ENCODE measurements at regions not wholly inside any gene's neighbourhood (a gene's known extent, or its start where the extent isn't known, plus 50 kb on each side); places are given as distances from the start of the nearest gene placed in this dataset.

DNA sequence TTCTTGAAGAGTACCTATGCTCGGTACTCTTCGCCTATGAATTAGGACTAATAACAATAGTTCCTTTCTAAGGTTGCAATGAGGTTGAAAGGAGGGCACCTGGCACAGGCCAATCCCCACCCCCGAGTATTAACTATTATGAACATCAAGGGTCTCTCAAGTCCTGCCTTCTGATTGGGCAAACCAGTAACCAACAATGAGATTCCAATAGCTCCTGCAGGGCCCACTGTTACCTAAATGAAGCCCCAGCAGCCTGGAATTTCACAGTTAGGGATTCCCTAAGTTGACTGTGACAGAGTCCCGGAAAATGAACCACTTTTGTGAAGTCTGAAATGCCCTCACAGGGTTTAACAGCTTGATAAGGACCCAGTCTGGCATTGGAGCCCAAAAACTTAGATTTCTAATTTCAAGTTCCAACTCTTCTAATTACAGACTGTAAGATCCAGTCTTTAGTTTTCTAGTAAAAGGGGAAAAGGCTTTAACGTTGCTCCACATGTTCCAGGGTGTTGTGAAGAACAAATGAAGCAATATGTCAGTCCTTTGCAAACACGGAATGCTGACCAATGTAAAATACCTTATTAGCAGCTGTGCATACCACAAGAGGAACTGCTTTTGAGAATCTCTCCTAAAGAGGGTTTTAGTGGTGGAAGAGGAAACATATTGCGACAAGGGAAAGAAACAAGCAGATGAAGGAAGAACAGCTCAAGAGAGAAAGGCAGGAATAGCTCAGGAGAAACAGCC is 277.7 kb upstream of the MAP2 start:
- intact Hi-C loops (cut with micrococcal nuclease), result no loop called here
- Histone ChIP-seq H3K27me3 (replicated peaks in 1 of 4; ENCODE audit: control extremely low read depth in 1 of 4, control insufficient read depth in 3 of 4, insufficient read depth in 4 of 4, low read length in 3 of 4) (no peaks in the 10 kb centered on the region), H3K27ac (ENCODE audit: low read length in 2 of 2) (no peak overlapping the region), H3K9ac (ENCODE audit: low read length) (no peak overlapping the region), H2AFZ (ENCODE audit: insufficient read depth, low read depth, low read length, poor library complexity, severe bottlenecking) (no peak overlapping the region), H4K20me1 (ENCODE audit: control insufficient read depth, insufficient read depth, low read length, poor library complexity, severe bottlenecking) (no peaks in the 10 kb centered on the region), H3K4me2 (replicated peaks; ENCODE audit: low read depth, low read length, poor library complexity, severe bottlenecking) (no peak overlapping the region), H3K79me2 (ENCODE audit: control insufficient read depth, insufficient read depth, low read length) (no peaks in the 10 kb centered on the region), H3K4me1 (ENCODE audit: control insufficient read depth in 2 of 2, insufficient read depth in 2 of 2, low read length in 2 of 2) (no peaks in the 10 kb centered on the region), H3K4me3 (ENCODE audit: control extremely low read depth in 1 of 5, extremely low read depth in 1 of 5, insufficient read depth in 1 of 5, low read depth in 2 of 5, low read length in 4 of 5) (no peak overlapping the region), H3K36me3 (replicated peaks in 1 of 2; ENCODE audit: control extremely low read depth in 1 of 2, control insufficient read depth in 1 of 2, extremely low read depth in 1 of 2, insufficient read depth in 2 of 2, low read length in 1 of 2) (no peaks in the 10 kb centered on the region), H3K9me3 (ENCODE audit: control extremely low read depth in 1 of 3, control insufficient read depth in 2 of 3, insufficient read depth in 1 of 3, low read length in 2 of 3) (no peaks in the 10 kb centered on the region)
- H3K4me1 Mint-ChIP-seq, result no peaks in the 10 kb centered on the region
- ATAC-seq (ENCODE audit: low read depth) (no peak), DNase-seq (no peak)
- ChIA-PET CTCF (no interaction called here), POLR2A (no interaction called here)
- no peak overlapping the region for H3K4me3 Mint-ChIP-seq
- no peaks in the 10 kb centered on the region for H3K27me3 Mint-ChIP-seq
- TF ChIP-seq, protein P1, sequence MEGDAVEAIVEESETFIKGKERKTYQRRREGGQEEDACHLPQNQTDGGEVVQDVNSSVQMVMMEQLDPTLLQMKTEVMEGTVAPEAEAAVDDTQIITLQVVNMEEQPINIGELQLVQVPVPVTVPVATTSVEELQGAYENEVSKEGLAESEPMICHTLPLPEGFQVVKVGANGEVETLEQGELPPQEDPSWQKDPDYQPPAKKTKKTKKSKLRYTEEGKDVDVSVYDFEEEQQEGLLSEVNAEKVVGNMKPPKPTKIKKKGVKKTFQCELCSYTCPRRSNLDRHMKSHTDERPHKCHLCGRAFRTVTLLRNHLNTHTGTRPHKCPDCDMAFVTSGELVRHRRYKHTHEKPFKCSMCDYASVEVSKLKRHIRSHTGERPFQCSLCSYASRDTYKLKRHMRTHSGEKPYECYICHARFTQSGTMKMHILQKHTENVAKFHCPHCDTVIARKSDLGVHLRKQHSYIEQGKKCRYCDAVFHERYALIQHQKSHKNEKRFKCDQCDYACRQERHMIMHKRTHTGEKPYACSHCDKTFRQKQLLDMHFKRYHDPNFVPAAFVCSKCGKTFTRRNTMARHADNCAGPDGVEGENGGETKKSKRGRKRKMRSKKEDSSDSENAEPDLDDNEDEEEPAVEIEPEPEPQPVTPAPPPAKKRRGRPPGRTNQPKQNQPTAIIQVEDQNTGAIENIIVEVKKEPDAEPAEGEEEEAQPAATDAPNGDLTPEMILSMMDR (IDR thresholded peaks at IDR 0.05), result no peak
- TF ChIP-seq EZH2 (IDR thresholded peaks at IDR 0.05; ENCODE audit: borderline replicate concordance, insufficient read depth, low read depth, low read length, poor library complexity, severe bottlenecking), result no peak
- WGBS (ENCODE audit: insufficient coverage), result 30% methylated on average over 2 of the region's 7 CpGs
- no peaks in the 10 kb centered on the region for H3K9me3 Mint-ChIP-seq (ENCODE audit: insufficient read depth)
- H3K27ac Mint-ChIP-seq, result no peak overlapping the region

DNA sequence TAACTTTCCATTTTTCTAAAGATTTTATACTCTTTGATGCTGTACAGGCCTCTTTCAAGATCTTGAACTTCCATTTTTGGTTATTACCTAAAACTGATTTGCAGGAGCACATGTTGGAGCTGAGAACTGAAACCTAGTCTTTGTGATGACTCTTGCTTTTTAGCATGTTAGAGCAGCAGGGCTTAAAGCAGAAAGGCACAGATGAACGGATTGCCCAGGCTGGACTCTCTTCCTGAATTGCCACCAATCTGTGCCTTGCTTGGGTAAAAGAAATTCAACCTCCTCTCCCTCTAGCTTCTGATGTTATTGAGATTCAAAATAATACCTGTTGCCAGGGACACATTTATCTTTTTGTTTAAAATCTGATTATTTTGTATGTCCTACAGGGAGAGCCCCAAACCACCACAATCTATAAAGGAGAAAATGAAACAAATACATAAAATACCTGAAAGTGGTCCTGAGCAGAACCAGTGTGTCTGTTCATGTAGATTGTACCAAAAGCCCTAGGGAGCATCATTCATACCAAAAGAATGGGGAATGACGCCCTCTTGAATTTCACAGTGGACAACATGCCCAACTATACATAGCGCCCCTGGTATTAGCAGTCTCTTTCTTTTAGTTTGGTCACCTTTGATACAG is 277.0 kb upstream of the MAP2 start:
- Histone ChIP-seq H3K36me3 (replicated peaks in 1 of 2; ENCODE audit: control extremely low read depth in 1 of 2, control insufficient read depth in 1 of 2, extremely low read depth in 1 of 2, insufficient read depth in 2 of 2, low read length in 1 of 2) (no peaks in the 10 kb centered on the region), H3K9ac (ENCODE audit: low read length) (no peak overlapping the region), H3K79me2 (ENCODE audit: control insufficient read depth, insufficient read depth, low read length) (no peaks in the 10 kb centered on the region), H3K4me2 (replicated peaks; ENCODE audit: low read depth, low read length, poor library complexity, severe bottlenecking) (no peak overlapping the region), H3K9me3 (ENCODE audit: control extremely low read depth in 1 of 3, control insufficient read depth in 2 of 3, insufficient read depth in 1 of 3, low read length in 2 of 3) (no peaks in the 10 kb centered on the region), H3K4me3 (ENCODE audit: control extremely low read depth in 1 of 5, extremely low read depth in 1 of 5, insufficient read depth in 1 of 5, low read depth in 2 of 5, low read length in 4 of 5) (no peak overlapping the region), H3K4me1 (ENCODE audit: control insufficient read depth in 2 of 2, insufficient read depth in 2 of 2, low read length in 2 of 2) (no peaks in the 10 kb centered on the region), H3K27ac (ENCODE audit: low read length in 2 of 2) (no peak overlapping the region), H2AFZ (ENCODE audit: insufficient read depth, low read depth, low read length, poor library complexity, severe bottlenecking) (no peak overlapping the region), H3K27me3 (replicated peaks in 1 of 4; ENCODE audit: control extremely low read depth in 1 of 4, control insufficient read depth in 3 of 4, insufficient read depth in 4 of 4, low read length in 3 of 4) (no peaks in the 10 kb centered on the region), H4K20me1 (ENCODE audit: control insufficient read depth, insufficient read depth, low read length, poor library complexity, severe bottlenecking) (no peaks in the 10 kb centered on the region)
- no peak for ATAC-seq (ENCODE audit: low read depth)
- H3K27ac Mint-ChIP-seq, result no peak overlapping the region
- ChIA-PET POLR2A (no interaction called here), CTCF (no interaction called here)
- no peak overlapping the region for H3K4me3 Mint-ChIP-seq
- intact Hi-C loops (cut with micrococcal nuclease), result no loop called here
- WGBS (ENCODE audit: insufficient coverage), result 93% methylated on average over 2 of the region's 3 CpGs
- no peaks in the 10 kb centered on the region for H3K27me3 Mint-ChIP-seq
- no peak for DNase-seq
- H3K4me1 Mint-ChIP-seq, result no peaks in the 10 kb centered on the region
- H3K9me3 Mint-ChIP-seq (ENCODE audit: insufficient read depth), result no peaks in the 10 kb centered on the region
- no peak for TF ChIP-seq EZH2 (IDR thresholded peaks at IDR 0.05; ENCODE audit: borderline replicate concordance, insufficient read depth, low read depth, low read length, poor library complexity, severe bottlenecking)
- TF ChIP-seq, protein P1 (IDR thresholded peaks at IDR 0.05), result no peak
